Muscle layer of colon (tissue), 2 donors: ENCODE measurements at regions not wholly inside any gene's neighbourhood (a gene's known extent, or its start where the extent isn't known, plus 50 kb on each side); places are given as distances from the start of the nearest gene placed in this dataset.

Source experiments
- H3K27ac ChIP-seq: one replicate; pipeline ENCODE4 v1.7.0; 2013; ENCODE audit warnings: low read depth, mild to moderate bottlenecking, low read length, moderate library complexity
- H3K27me3 ChIP-seq, 2 donors: one replicate each; pipeline ENCODE4 v1.7.0; 2013; ENCODE audit warnings: low read length in 2 of 2, mild to moderate bottlenecking in 2 of 2; ENCODE audit not compliant: insufficient read depth in 2 of 2, control insufficient read depth in 1 of 2
- H3K36me3 ChIP-seq: one replicate; pipeline ENCODE4 v1.7.0; 2013; ENCODE audit warnings: mild to moderate bottlenecking, low read length; ENCODE audit not compliant: insufficient read depth
- H3K4me1 ChIP-seq: one replicate; pipeline ENCODE4 v1.7.0; 2013; ENCODE audit warnings: mild to moderate bottlenecking, low read length; ENCODE audit not compliant: insufficient read depth
- H3K4me3 ChIP-seq, 2 donors: one replicate each; pipeline ENCODE4 v1.7.0; 2013; ENCODE audit warnings: low read length in 2 of 2, low read depth in 1 of 2, mild to moderate bottlenecking in 1 of 2, moderate library complexity in 1 of 2
- H3K9ac ChIP-seq: one replicate; pipeline ENCODE4 v1.7.0; 2013; ENCODE audit warnings: low read length
- H3K9me3 ChIP-seq: one replicate; pipeline ENCODE4 v1.7.0; 2013; ENCODE audit warnings: mild to moderate bottlenecking, low read length
- donor health status: abdominal sarcoma.
- donor health status: Adenocarcinoma of cecum.

GRCh38 chr15:31267161-31268107, 59.2 kb upstream of the KLF13 start:
- no peak overlapping the region for H3K9ac ChIP-seq
- no peak overlapping the region for H3K4me3 ChIP-seq
- H3K4me1 ChIP-seq, result peaks cover 12% of the 10 kb centered on the region
- H3K27me3 ChIP-seq, result no peaks in the 10 kb centered on the region
- no peaks in the 10 kb centered on the region for H3K9me3 ChIP-seq
- H3K36me3 ChIP-seq, result no peaks in the 10 kb centered on the region
- H3K27ac ChIP-seq, result no peak overlapping the region

- Histone ChIP-seq H3K4me3 (no peak overlapping the region), H3K27me3 (no peaks in the 10 kb centered on the region), H3K36me3 (no peaks in the 10 kb centered on the region), H3K4me1 (peaks cover 12% of the 10 kb centered on the region), H3K27ac (no peak overlapping the region), H3K9me3 (no peaks in the 10 kb centered on the region), H3K9ac (no peak overlapping the region)
These were observed 58.5 kb upstream of the KLF13 start for GRCh38 chr15:31268108-31268501.

- no peak overlapping the region for H3K9ac ChIP-seq
- no peaks in the 10 kb centered on the region for H3K27me3 ChIP-seq
- no peak overlapping the region for H3K27ac ChIP-seq
- H3K4me3 ChIP-seq, result no peak overlapping the region
- peaks cover 6% of the 10 kb centered on the region for H3K4me1 ChIP-seq
- H3K9me3 ChIP-seq, result no peaks in the 10 kb centered on the region
- H3K36me3 ChIP-seq, result no peaks in the 10 kb centered on the region
These were observed 57.5 kb upstream of the KLF13 start for GRCh38 chr15:31268911-31269784.

- Histone ChIP-seq H3K27ac (no peak overlapping the region), H3K36me3 (no peaks in the 10 kb centered on the region), H3K27me3 (no peaks in the 10 kb centered on the region), H3K9me3 (no peaks in the 10 kb centered on the region), H3K4me3 (no peak overlapping the region), H3K4me1 (no peaks in the 10 kb centered on the region), H3K9ac (no peak overlapping the region)
These were observed 56.6 kb upstream of the KLF13 start for GRCh38 chr15:31269816-31270575.

GRCh38 chr15:31270767-31271166, 55.9 kb upstream of the KLF13 start:
- no peaks in the 10 kb centered on the region for H3K36me3 ChIP-seq
- no peaks in the 10 kb centered on the region for H3K27me3 ChIP-seq
- H3K27ac ChIP-seq, result no peak overlapping the region
- H3K9ac ChIP-seq, result no peak overlapping the region
- no peak overlapping the region for H3K4me3 ChIP-seq
- H3K9me3 ChIP-seq, result no peaks in the 10 kb centered on the region
- no peaks in the 10 kb centered on the region for H3K4me1 ChIP-seq

- no peaks in the 10 kb centered on the region for H3K9me3 ChIP-seq
- no peaks in the 10 kb centered on the region for H3K27me3 ChIP-seq
- H3K4me1 ChIP-seq, result no peaks in the 10 kb centered on the region
- H3K27ac ChIP-seq, result no peak overlapping the region
- no peak overlapping the region for H3K9ac ChIP-seq
- H3K36me3 ChIP-seq, result no peaks in the 10 kb centered on the region
- H3K4me3 ChIP-seq, result no peak overlapping the region
These were observed 55.4 kb upstream of the KLF13 start for GRCh38 chr15:31271224-31271635.

GRCh38 chr15:31271711-31272557, 54.7 kb upstream of the KLF13 start:
- Histone ChIP-seq H3K36me3 (no peaks in the 10 kb centered on the region), H3K27ac (no peak overlapping the region), H3K9me3 (no peaks in the 10 kb centered on the region), H3K4me3 (no peak overlapping the region), H3K4me1 (no peaks in the 10 kb centered on the region), H3K27me3 (no peaks in the 10 kb centered on the region), H3K9ac (no peak overlapping the region)

- no peaks in the 10 kb centered on the region for H3K9me3 ChIP-seq
- H3K27ac ChIP-seq, result no peak overlapping the region
- no peaks in the 10 kb centered on the region for H3K4me1 ChIP-seq
- H3K9ac ChIP-seq, result no peak overlapping the region
- H3K4me3 ChIP-seq, result no peak overlapping the region
- no peaks in the 10 kb centered on the region for H3K27me3 ChIP-seq
- no peaks in the 10 kb centered on the region for H3K36me3 ChIP-seq
These were observed 53.9 kb upstream of the KLF13 start for GRCh38 chr15:31272558-31273257.

- Histone ChIP-seq H3K9me3 (no peaks in the 10 kb centered on the region), H3K27me3 (no peaks in the 10 kb centered on the region), H3K36me3 (no peaks in the 10 kb centered on the region), H3K4me1 (no peaks in the 10 kb centered on the region), H3K4me3 (no peak overlapping the region), H3K27ac (no peak overlapping the region), H3K9ac (no peak overlapping the region)
These were observed 53.2 kb upstream of the KLF13 start for GRCh38 chr15:31273258-31273941.
